SK-N-SH (cell line): ENCODE measurements at regions not wholly inside any gene's neighbourhood (a gene's known extent, or its start where the extent isn't known, plus 50 kb on each side); places are given as distances from the start of the nearest gene placed in this dataset.

Experiments
- CHD2 ChIP-seq: fragments of 150-350 bp; IDR thresholded peaks from 2 replicates; pipeline ENCODE4 v1.6.1; 2018; ENCODE audit warnings: low read length; ENCODE audit not compliant: partially characterized antibody
- CTCF ChIP-seq: fragments of 200-600 bp; sonication (generic); IDR thresholded peaks from 2 replicates; pipeline ENCODE4 v1.6.1; 2017; ENCODE audit warnings: antibody characterized with exemption, mild to moderate bottlenecking, moderate library complexity
- EP300 ChIP-seq, 2 experiments: IDR thresholded peaks; 2 replicates each; pipeline versions ENCODE4 v1.4.0 to v1.6.1; 2012; ENCODE audit warnings: borderline replicate concordance in 1 of 2, low read depth in 1 of 2, low read length in 1 of 2
- EZH2phosphoT487 ChIP-seq: fragments of 200-600 bp; sonication (generic); IDR thresholded peaks from 2 replicates; pipeline ENCODE4 v1.6.1; 2017; ENCODE audit warnings: low read depth, mixed run types, mild to moderate bottlenecking, antibody characterized with exemption, moderate library complexity, borderline replicate concordance
- GABPA ChIP-seq: IDR thresholded peaks from 2 replicates; pipeline ENCODE4 v1.4.0; 2012; ENCODE audit warnings: low read depth, mild to moderate bottlenecking
- GATA2 ChIP-seq: sonication (generic); formaldehyde crosslinking; IDR thresholded peaks from 2 replicates; pipeline ENCODE4 v1.5.0; 2020; ENCODE audit warnings: mild to moderate bottlenecking, missing genetic modification reagents
- MAX ChIP-seq: IDR thresholded peaks from 2 replicates; pipeline ENCODE4 v1.4.0; 2012; ENCODE audit warnings: low read depth
- POLR2AphosphoS5 ChIP-seq: IDR thresholded peaks from 2 replicates; pipeline ENCODE4 v1.6.1; 2012; ENCODE audit warnings: low read depth, low read length
- REST ChIP-seq: IDR thresholded peaks from 2 replicates; pipeline ENCODE4 v1.6.1; 2012; ENCODE audit warnings: mild to moderate bottlenecking, low read depth, low read length, moderate library complexity
- RXRA ChIP-seq: IDR thresholded peaks from 2 replicates; pipeline ENCODE4 v1.4.0; 2012; ENCODE audit warnings: low read depth, mild to moderate bottlenecking, borderline replicate concordance
- SIN3A ChIP-seq: IDR thresholded peaks from 2 replicates; pipeline ENCODE4 v1.6.1; 2012; ENCODE audit warnings: low read depth, mild to moderate bottlenecking, low read length, moderate library complexity, borderline replicate concordance
- SMC3 ChIP-seq: IDR thresholded peaks from 2 replicates; pipeline ENCODE4 v1.6.1; 2012; ENCODE audit warnings: low read depth, low read length, improper control_type of control experiment
- TAF1 ChIP-seq: IDR thresholded peaks from 2 replicates; pipeline ENCODE4 v1.6.1; 2012; ENCODE audit warnings: low read depth, mild to moderate bottlenecking, low read length, moderate library complexity, borderline replicate concordance
- USF2 ChIP-seq: fragments of 150-350 bp; IDR thresholded peaks from 2 replicates; pipeline ENCODE4 v1.6.1; 2017; ENCODE audit warnings: antibody characterized with exemption, low read length, low read depth, borderline replicate concordance

GRCh38 chr15:29425864-29426263 lies 156.2 kb upstream of the NSMCE3 start:
- TF ChIP-seq MAX (no peak), USF2 (no peak), CTCF (no peak), REST (no peak), TAF1 (no peak), GABPA (no peak), RXRA (no peak), EZH2phosphoT487 (no peak), SIN3A (no peak), GATA2 (CRISPR knock-in tag) (no peak), CHD2 (no peak), POLR2AphosphoS5 (no peak), SMC3 (no peak), EP300 (IDR thresholded peaks at IDR 0.05; ENCODE audit: borderline replicate concordance in 1 of 2, low read depth in 1 of 2, low read length in 1 of 2) (no peak)
